H1 (cell line): ENCODE measurements at regions not wholly inside any gene's neighbourhood (a gene's known extent, or its start where the extent isn't known, plus 50 kb on each side); places are given as distances from the start of the nearest gene placed in this dataset.

ENCODE experiments used
- CTCF ChIA-PET: fragments of 300-600 bp; sonication (Branson Sonifier 250); formaldehyde crosslinking; loops from one replicate; lab custom pipeline; 2021; ENCODE audit not compliant: partially characterized antibody; lab: Charles Lee
- POLR2A ChIA-PET: fragments of 300-600 bp; sonication (Branson Sonifier 250); formaldehyde crosslinking; loops from one replicate; lab custom pipeline; 2021; ENCODE audit warnings: inconsistent platforms; ENCODE audit not compliant: partially characterized antibody; lab: Charles Lee
- DNase-seq, 2 experiments: peaks; one replicate each; pipeline versions ENCODE4 v3.0.0 to v3.0.0-alpha.2; 2010 to 2022; ENCODE audit warnings: low spot score in 2 of 2, low read depth in 1 of 2, mixed read lengths in 1 of 2
- FAIRE-seq: peaks from 2 replicates; lab custom pipeline; 2011; peaks lifted over from hg19 to GRCh38; lab: Jason Lieb, UNC
- H2AFZ ChIP-seq: 2 replicates; pipeline ENCODE4 v1.8.1; 2012; ENCODE audit warnings: low read length, inconsistent platforms
- H2AK5ac ChIP-seq: 2 replicates; pipeline ENCODE4 v1.6.1; 2013; ENCODE audit warnings: low read depth, low read length
- H2BK120ac ChIP-seq: replicated peaks from 2 replicates; pipeline ENCODE3; 2013; ENCODE audit warnings: low read depth, low read length, inconsistent platforms
- H2BK12ac ChIP-seq: 2 replicates; pipeline ENCODE4 v1.6.1; 2013; ENCODE audit warnings: low read depth, low read length
- H2BK15ac ChIP-seq: 2 replicates; pipeline ENCODE4 v1.6.1; 2013; ENCODE audit warnings: low read length
- H2BK20ac ChIP-seq: 2 replicates; pipeline ENCODE4 v1.6.1; 2013; ENCODE audit warnings: low read length
- H2BK5ac ChIP-seq: 2 replicates; pipeline ENCODE4 v1.6.1; 2013; ENCODE audit warnings: low read depth, low read length
- H3K14ac ChIP-seq: 2 replicates; pipeline ENCODE4 v1.6.1; 2013; ENCODE audit warnings: inconsistent platforms; ENCODE audit not compliant: insufficient read length
- H3K18ac ChIP-seq: 2 replicates; pipeline ENCODE4 v1.6.1; 2013; ENCODE audit warnings: low read length; ENCODE audit errors: extremely low read depth
- H3K23ac ChIP-seq: 2 replicates; pipeline ENCODE4 v1.6.1; 2013; ENCODE audit warnings: inconsistent platforms; ENCODE audit not compliant: insufficient read length
- H3K23me2 ChIP-seq: 2 replicates; pipeline ENCODE4 v1.6.1; 2013; ENCODE audit warnings: low read depth, low read length
- H3K27ac ChIP-seq: 2 replicates; pipeline ENCODE4 v1.6.1; 2011; ENCODE audit warnings: low read depth, low read length, inconsistent platforms
- H3K27me3 ChIP-seq, 4 experiments: replicated peaks in 1 of 4; 1 replicate in 1 of 4; 2 replicates in 3 of 4; pipeline versions ENCODE4 v1.6.1 to v1.8.1; 2011 to 2013; ENCODE audit warnings: low read length in 3 of 4, mild to moderate bottlenecking in 3 of 4, inconsistent platforms in 2 of 4, mixed read lengths in 2 of 4, moderate library complexity in 1 of 4; ENCODE audit not compliant: control insufficient read depth in 3 of 4, insufficient read depth in 3 of 4; ENCODE audit errors: extremely low read depth in 1 of 4
- H3K36me3 ChIP-seq, 4 experiments: 2 replicates each; pipeline versions ENCODE4 v1.6.1 to v1.8.1; 2011 to 2013; ENCODE audit warnings: mild to moderate bottlenecking in 4 of 4, low read length in 3 of 4, moderate library complexity in 2 of 4, control low read depth in 1 of 4, inconsistent platforms in 1 of 4; ENCODE audit not compliant: insufficient read depth in 4 of 4, control insufficient read depth in 2 of 4
- H3K4ac ChIP-seq: replicated peaks from 2 replicates; pipeline ENCODE3; 2013; ENCODE audit warnings: low read length, low read depth, mixed read lengths, inconsistent platforms; ENCODE audit not compliant: insufficient read length
- H3K4me1 ChIP-seq, 4 experiments: replicated peaks in 1 of 4; 1 replicate in 1 of 4; 2 replicates in 3 of 4; pipeline versions ENCODE4 v1.6.1 to v1.8.1; 2011 to 2013; ENCODE audit warnings: low read length in 3 of 4, inconsistent platforms in 2 of 4, mixed read lengths in 1 of 4; ENCODE audit not compliant: insufficient read depth in 4 of 4, control insufficient read depth in 3 of 4
- H3K4me2 ChIP-seq, 2 experiments: 2 replicates each; pipeline versions ENCODE4 v1.6.1 to v1.8.1; 2011 to 2013; ENCODE audit warnings: low read depth in 2 of 2, low read length in 2 of 2, control low read depth in 1 of 2, inconsistent platforms in 1 of 2, mild to moderate bottlenecking in 1 of 2; ENCODE audit not compliant: insufficient read depth in 1 of 2
- H3K4me3 ChIP-seq, 4 experiments: fragments of 200-600, 300-600 bp in 1 of 4; sonication (generic), shearing (Covaris generic), sonication (Bioruptor Twin) in 1 of 4; 2 replicates each; pipeline versions ENCODE4 v1.5.1 to v1.8.1; 2011 to 2016; ENCODE audit warnings: low read length in 4 of 4, low read depth in 3 of 4, control low read depth in 2 of 4, inconsistent platforms in 2 of 4, mild to moderate bottlenecking in 2 of 4, mixed read lengths in 1 of 4, moderate library complexity in 1 of 4; ENCODE audit not compliant: insufficient read depth in 2 of 4; ENCODE audit errors: extremely low read depth in 1 of 4
- H3K56ac ChIP-seq: replicated peaks from 2 replicates; pipeline ENCODE3; 2013; ENCODE audit warnings: low read depth, mild to moderate bottlenecking, mixed read lengths, low read length, inconsistent platforms; ENCODE audit not compliant: insufficient read length
- H3K79me1 ChIP-seq: 2 replicates; pipeline ENCODE4 v1.6.1; 2013; ENCODE audit warnings: low read depth, low read length, control low read depth
- H3K79me2 ChIP-seq, 2 experiments: 2 replicates each; pipeline versions ENCODE4 v1.6.1 to v1.8.1; 2012 to 2013; ENCODE audit warnings: low read length in 2 of 2, mild to moderate bottlenecking in 2 of 2, inconsistent platforms in 1 of 2; ENCODE audit not compliant: insufficient read depth in 2 of 2, control insufficient read depth in 1 of 2
- H3K9ac ChIP-seq, 4 experiments: replicated peaks in 1 of 4; 1 replicate in 1 of 4; 2 replicates in 3 of 4; pipeline versions ENCODE4 v1.6.1 to v1.8.1; 2011 to 2013; ENCODE audit warnings: low read depth in 3 of 4, low read length in 3 of 4, control low read depth in 2 of 4, mild to moderate bottlenecking in 2 of 4, moderate library complexity in 2 of 4, inconsistent platforms in 1 of 4; ENCODE audit errors: extremely low read depth in 1 of 4
- H3K9me3 ChIP-seq, 2 experiments: 2 replicates each; pipeline versions ENCODE4 v1.6.1 to v1.8.1; 2012 to 2013; ENCODE audit warnings: mild to moderate bottlenecking in 2 of 2, moderate library complexity in 2 of 2, control low read depth in 1 of 2, inconsistent platforms in 1 of 2, low read depth in 1 of 2, low read length in 1 of 2, mixed read lengths in 1 of 2; ENCODE audit not compliant: insufficient read depth in 2 of 2
- H4K20me1 ChIP-seq, 2 experiments: replicated peaks in 1 of 2; 2 replicates each; pipeline versions ENCODE3 to v1.8.1; 2011 to 2013; ENCODE audit warnings: inconsistent platforms in 2 of 2, low read length in 2 of 2, mild to moderate bottlenecking in 1 of 2; ENCODE audit not compliant: insufficient read depth in 2 of 2, control insufficient read depth in 1 of 2
- H4K5ac ChIP-seq: 2 replicates; pipeline ENCODE4 v1.6.1; 2013; ENCODE audit warnings: low read length, low read depth, mixed read lengths, inconsistent platforms; ENCODE audit not compliant: insufficient read length
- H4K8ac ChIP-seq: 2 replicates; pipeline ENCODE4 v1.8.0; 2013; ENCODE audit warnings: mild to moderate bottlenecking, moderate library complexity, low read length, inconsistent platforms; ENCODE audit not compliant: insufficient read depth; ENCODE audit errors: extremely low read depth
- H4K91ac ChIP-seq: replicated peaks from 2 replicates; pipeline ENCODE3; 2013; ENCODE audit warnings: low read length, mixed read lengths, inconsistent platforms; ENCODE audit not compliant: insufficient read length
- CBX5 ChIP-seq: fragments of 300-800, 300-1000 bp; sonication (generic); IDR thresholded peaks from 2 replicates; pipeline ENCODE4 v1.7.1; 2016; ENCODE audit warnings: antibody characterized with exemption, low read length, low read depth
- WGBS, 2 experiments: shearing (Covaris generic) in 1 of 2; methylation state at CpG; one replicate each; pipeline versions ENCODE4 v1.1.6 to v1.1.7; 2013 to 2015; ENCODE audit warnings: low lambda C conversion rate in 2 of 2, mixed read lengths in 2 of 2, inconsistent platforms in 1 of 2, low coverage in 1 of 2, missing lambda C conversion rate in 1 of 2; ENCODE audit not compliant: insufficient replicate concordance in 2 of 2, insufficient coverage in 1 of 2, insufficient read length in 1 of 2; ENCODE audit errors: extremely low coverage in 1 of 2, missing lambda C conversion rate in 1 of 2; 5-methylcytosine and 5-hydroxymethylcytosine counted together

DNA sequence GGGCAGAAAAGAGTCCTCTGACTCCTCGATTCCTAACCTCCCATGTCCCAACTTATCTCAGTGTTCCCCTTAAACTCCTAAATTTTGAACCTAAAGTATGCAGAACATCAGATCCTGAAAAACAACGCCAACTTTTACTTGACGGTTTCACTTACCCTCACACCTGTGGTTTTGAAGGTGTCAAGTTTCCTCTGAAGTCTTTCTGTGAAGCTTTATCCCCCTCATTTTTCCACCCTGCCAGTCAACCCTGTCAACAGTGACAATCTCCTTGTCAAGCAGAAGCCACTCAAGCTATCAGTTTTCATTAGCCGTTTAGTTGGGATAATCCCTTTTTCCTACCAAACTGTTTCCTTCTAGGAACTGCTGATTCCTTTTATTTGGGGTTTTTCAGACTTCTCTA is 245.4 kb upstream of the PREP start:
- Histone ChIP-seq H3K27me3 (no peaks in the 10 kb centered on the region), H3K4me1 (peaks cover 0 to 3% (median 0%) of the 10 kb centered on the region in 4 experiments; a peak in 1 of 7 replicates), H3K4me2 (no peak overlapping the region), H2BK5ac (no peak overlapping the region), H3K9me3 (no peaks in the 10 kb centered on the region), H3K18ac (no peak overlapping the region), H2BK120ac (no peak overlapping the region), H3K23me2 (no peaks in the 10 kb centered on the region), H3K4me3 (no peak overlapping the region), H2AK5ac (no peak overlapping the region), H4K91ac (no peak overlapping the region), H3K14ac (no peak overlapping the region), H3K23ac (no peak overlapping the region), H2BK12ac (no peak overlapping the region), H2AFZ (no peak overlapping the region), H2BK15ac (no peak overlapping the region), H4K8ac (no peak overlapping the region), H2BK20ac (no peak overlapping the region), H3K79me2 (no peaks in the 10 kb centered on the region), H4K20me1 (no peaks in the 10 kb centered on the region), H3K9ac (no peak overlapping the region), H3K27ac (no peak overlapping the region), H3K56ac (no peak overlapping the region), H3K79me1 (no peaks in the 10 kb centered on the region), H3K36me3 (no peaks in the 10 kb centered on the region), H4K5ac (no peak overlapping the region), H3K4ac (no peak overlapping the region)
- WGBS, 2 experiments: 76% methylated on average over 4 of the region's 4 CpGs; no CpG with 5 or more reads in 1 of the 2 experiments
- CTCF ChIA-PET: interaction anchor here (0.8 to 1.9 kb wide), 3 partner anchors 10 to 198 kb away, joined by 3 to 7 read pairs (median 3); no protein-coding TSS in a partner anchor
- DNase-seq: no peak
- POLR2A ChIA-PET: no interaction called here
- no peak for TF ChIP-seq CBX5
- FAIRE-seq: no peak
